Ishikawa (cell line): ENCODE measurements at regions not wholly inside any gene's neighbourhood (a gene's known extent, or its start where the extent isn't known, plus 50 kb on each side); places are given as distances from the start of the nearest gene placed in this dataset.

ENCODE experiments used
- CEBPB ChIP-seq: IDR thresholded peaks from 2 replicates; pipeline ENCODE4 v1.6.1; 2012
- CREB1 ChIP-seq: IDR thresholded peaks from 2 replicates; pipeline ENCODE4 v1.6.1; 2012; ENCODE audit warnings: low read depth
- EGR1 ChIP-seq: IDR thresholded peaks from 2 replicates; pipeline ENCODE4 v1.6.1; 2012
- EP300 ChIP-seq: IDR thresholded peaks from 2 replicates; pipeline ENCODE4 v1.6.1; 2012; ENCODE audit warnings: borderline replicate concordance
- FOXM1 ChIP-seq: IDR thresholded peaks from 2 replicates; pipeline ENCODE4 v1.6.1; 2012; ENCODE audit warnings: low read depth, borderline replicate concordance
- MAX ChIP-seq: IDR thresholded peaks from 2 replicates; pipeline ENCODE4 v1.6.1; 2012
- NFIC ChIP-seq: IDR thresholded peaks from 2 replicates; pipeline ENCODE4 v1.6.1; 2012
- RAD21 ChIP-seq: IDR thresholded peaks from 2 replicates; pipeline ENCODE4 v1.6.1; 2012; ENCODE audit warnings: low read depth
- REST ChIP-seq: IDR thresholded peaks from 2 replicates; pipeline ENCODE4 v1.6.1; 2012; ENCODE audit warnings: low read depth, mild to moderate bottlenecking
- TAF1 ChIP-seq: IDR thresholded peaks from 2 replicates; pipeline ENCODE4 v1.6.1; 2012; ENCODE audit warnings: low read depth, mild to moderate bottlenecking
- TCF12 ChIP-seq: IDR thresholded peaks from 2 replicates; pipeline ENCODE4 v1.6.1; 2012; ENCODE audit warnings: low read depth
- TEAD4 ChIP-seq: IDR thresholded peaks from 2 replicates; pipeline ENCODE4 v1.6.1; 2012
- USF1 ChIP-seq: IDR thresholded peaks from 2 replicates; pipeline ENCODE4 v1.6.1; 2012
- YY1 ChIP-seq: IDR thresholded peaks from 2 replicates; pipeline ENCODE4 v1.6.1; 2012; ENCODE audit warnings: low read depth
- ZBTB7A ChIP-seq: IDR thresholded peaks from 2 replicates; pipeline ENCODE4 v1.6.1; 2012; ENCODE audit warnings: low read depth

GRCh38 chr20:59437601-59438031, 137.2 kb downstream of the EDN3 start:
- no peak for TF ChIP-seq TAF1
- no peak for TF ChIP-seq CEBPB
- no peak for TF ChIP-seq FOXM1
- TF ChIP-seq TEAD4: no peak
- no peak for TF ChIP-seq REST
- TF ChIP-seq RAD21: no peak
- TF ChIP-seq CREB1: no peak
- TF ChIP-seq USF1: no peak
- no peak for TF ChIP-seq NFIC

GRCh38 chr20:59438201-59438600, 137.8 kb downstream of the EDN3 start:
- TF ChIP-seq TEAD4 (no peak), EP300 (no peak), ZBTB7A (no peak), CEBPB (no peak), REST (no peak), TCF12 (no peak), EGR1 (no peak)

GRCh38 chr20:59439243-59439642, 138.8 kb downstream of the EDN3 start:
- no peak for TF ChIP-seq EGR1
- TF ChIP-seq FOXM1: no peak
- no peak for TF ChIP-seq RAD21
- no peak for TF ChIP-seq ZBTB7A
- no peak for TF ChIP-seq YY1
- no peak for TF ChIP-seq TEAD4
- TF ChIP-seq CREB1: no peak
- no peak for TF ChIP-seq MAX
- TF ChIP-seq REST: no peak

- TF ChIP-seq TCF12: no peak
- no peak for TF ChIP-seq EGR1
- no peak for TF ChIP-seq REST
- no peak for TF ChIP-seq NFIC
- TF ChIP-seq CEBPB: no peak
- TF ChIP-seq EP300: no peak
- TF ChIP-seq MAX: no peak
- no peak for TF ChIP-seq CREB1
- TF ChIP-seq RAD21: no peak
- TF ChIP-seq TEAD4: no peak
- no peak for TF ChIP-seq FOXM1
- no peak for TF ChIP-seq ZBTB7A
- no peak for TF ChIP-seq YY1
- no peak for TF ChIP-seq USF1
- no peak for TF ChIP-seq TAF1
Observed at GRCh38 chr20:59441306-59441705, 140.9 kb downstream of the EDN3 start.
